Fibroblast of lung (primary cell): ENCODE measurements at regions not wholly inside any gene's neighbourhood (a gene's known extent, or its start where the extent isn't known, plus 50 kb on each side); places are given as distances from the start of the nearest gene placed in this dataset.

Experiments
- DNase-seq, 2 donors: peaks; one replicate each; pipeline versions ENCODE4 v3.0.0 to v3.0.0-alpha.2; 2010; ENCODE audit warnings: low read depth in 2 of 2
- H2AFZ ChIP-seq: 2 replicates; pipeline ENCODE4 v1.5.1; 2012; ENCODE audit warnings: low read length, control low read depth, inconsistent platforms
- H3K27ac ChIP-seq: 2 replicates; pipeline ENCODE4 v1.5.1; 2011; ENCODE audit warnings: low read length, control low read depth; ENCODE audit not compliant: insufficient read depth
- H3K27me3 ChIP-seq: 2 replicates; pipeline ENCODE4 v1.5.1; 2011; ENCODE audit warnings: mild to moderate bottlenecking, low read length; ENCODE audit not compliant: control insufficient read depth, insufficient read depth
- H3K36me3 ChIP-seq: 2 replicates; pipeline ENCODE4 v1.5.1; 2011; ENCODE audit warnings: low read length; ENCODE audit not compliant: control insufficient read depth, insufficient read depth
- H3K4me1 ChIP-seq: 2 replicates; pipeline ENCODE4 v1.5.1; 2011; ENCODE audit warnings: low read length; ENCODE audit not compliant: control insufficient read depth, insufficient read depth; ENCODE audit errors: extremely low read depth
- H3K4me2 ChIP-seq: 2 replicates; pipeline ENCODE4 v1.5.1; 2011; ENCODE audit warnings: low read length, control low read depth; ENCODE audit not compliant: insufficient read depth; ENCODE audit errors: extremely low read depth
- H3K4me3 ChIP-seq, 4 experiments: fragments of 200-600 bp in 1 of 4; sonication (generic) in 1 of 4; replicated peaks in 1 of 4; 2 replicates each; pipeline ENCODE4 v1.5.1; 2011 to 2016; ENCODE audit warnings: low read length in 4 of 4, low read depth in 3 of 4, mild to moderate bottlenecking in 3 of 4, control low read depth in 2 of 4, inconsistent platforms in 1 of 4, mixed read lengths in 1 of 4; ENCODE audit not compliant: insufficient read depth in 1 of 4; ENCODE audit errors: control extremely low read depth in 1 of 4
- H3K79me2 ChIP-seq: 2 replicates; pipeline ENCODE4 v1.5.1; 2012; ENCODE audit warnings: mild to moderate bottlenecking, low read length, inconsistent platforms; ENCODE audit not compliant: control insufficient read depth, insufficient read depth
- H3K9ac ChIP-seq: 2 replicates; pipeline ENCODE4 v1.5.1; 2011; ENCODE audit warnings: mild to moderate bottlenecking, low read length, control low read depth; ENCODE audit not compliant: insufficient read depth
- H3K9me3 ChIP-seq: 2 replicates; pipeline ENCODE4 v1.5.1; 2012; ENCODE audit warnings: low read depth, low read length; ENCODE audit not compliant: control insufficient read depth, insufficient read depth
- H4K20me1 ChIP-seq: 2 replicates; pipeline ENCODE4 v1.5.1; 2011; ENCODE audit warnings: low read length; ENCODE audit not compliant: control insufficient read depth, insufficient read depth; ENCODE audit errors: extremely low read depth
- CTCF ChIP-seq, 2 donors: IDR thresholded peaks in 1 of 2; conservative IDR thresholded peaks in 1 of 2; 1 replicate in 1 of 2; 2 replicates in 1 of 2; pipeline ENCODE4 v1.5.1; 2011 to 2012; ENCODE audit warnings: low read length in 2 of 2, control low read depth in 1 of 2, inconsistent platforms in 1 of 2, low read depth in 1 of 2, mild to moderate bottlenecking in 1 of 2
- EZH2 ChIP-seq: IDR thresholded peaks from 2 replicates; pipeline ENCODE4 v1.5.1; 2012; ENCODE audit warnings: low read length, control low read depth, mild to moderate bottlenecking; ENCODE audit errors: missing control alignments

DNA sequence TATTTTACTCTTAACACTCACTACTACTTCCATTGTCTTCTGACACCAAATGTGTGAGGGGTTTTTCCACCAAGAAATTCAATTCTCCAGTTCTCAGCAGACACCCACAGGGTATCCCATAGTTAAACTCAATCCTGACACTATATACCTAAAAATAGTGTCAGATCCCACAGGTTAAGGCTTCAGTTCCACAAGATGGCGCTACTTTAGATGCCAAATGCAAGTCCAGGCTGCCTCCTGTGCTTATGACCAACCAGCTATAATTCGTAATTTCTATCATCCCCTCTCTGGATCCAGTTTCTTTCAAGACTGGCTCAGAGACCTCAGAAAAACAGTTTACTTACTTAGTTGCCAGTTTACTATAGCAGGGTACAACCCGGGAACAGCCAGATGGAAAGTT, 1146.2 kb upstream of the SPRY2 start:
- H3K9ac ChIP-seq = no peak overlapping the region
- no peaks in the 10 kb centered on the region for H3K79me2 ChIP-seq
- H3K27me3 ChIP-seq = no peaks in the 10 kb centered on the region
- no peaks in the 10 kb centered on the region for H3K36me3 ChIP-seq
- H4K20me1 ChIP-seq = no peaks in the 10 kb centered on the region
- no peak overlapping the region for H3K4me3 ChIP-seq
- H3K4me2 ChIP-seq = no peak overlapping the region
- TF ChIP-seq EZH2 = no peak
- peak in 1 of 2 donors; percentile 6 for TF ChIP-seq CTCF (conservative IDR thresholded peaks at IDR 0.05 in 1 of 2, IDR thresholded peaks at IDR 0.05 in 1 of 2; ENCODE audit: low read depth in 1 of 2, low read length in 2 of 2)
- no peak overlapping the region for H2AFZ ChIP-seq
- no peaks in the 10 kb centered on the region for H3K4me1 ChIP-seq
- DNase-seq = no peak
- no peak overlapping the region for H3K27ac ChIP-seq
- no peaks in the 10 kb centered on the region for H3K9me3 ChIP-seq

DNA sequence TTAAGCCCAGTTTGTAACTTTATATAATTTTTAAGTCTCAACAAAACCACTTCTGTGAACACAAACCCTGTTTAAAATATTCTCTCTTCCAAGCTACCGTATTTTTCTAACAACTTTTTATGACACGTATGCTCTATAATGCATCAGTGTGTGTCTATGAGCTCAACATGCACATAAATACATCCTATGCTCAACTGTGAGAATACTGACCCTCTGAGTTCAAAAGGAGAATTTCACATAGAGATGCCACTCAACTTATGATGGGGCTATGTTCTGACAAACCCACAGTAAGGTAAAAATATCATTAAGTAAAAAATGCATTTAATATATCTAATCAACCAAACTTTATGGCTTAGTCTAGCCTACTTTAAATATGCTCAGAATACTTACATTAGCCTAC, 1139.7 kb upstream of the SPRY2 start:
- Histone ChIP-seq H3K79me2 (no peaks in the 10 kb centered on the region), H3K9ac (no peak overlapping the region), H3K27me3 (no peaks in the 10 kb centered on the region), H2AFZ (no peak overlapping the region), H3K4me3 (no peak overlapping the region), H3K4me2 (no peak overlapping the region), H3K36me3 (no peaks in the 10 kb centered on the region), H4K20me1 (no peaks in the 10 kb centered on the region), H3K9me3 (no peaks in the 10 kb centered on the region), H3K4me1 (no peaks in the 10 kb centered on the region), H3K27ac (no peak overlapping the region)
- no peak for DNase-seq
- TF ChIP-seq EZH2 (no peak), CTCF (conservative IDR thresholded peaks at IDR 0.05 in 1 of 2, IDR thresholded peaks at IDR 0.05 in 1 of 2; ENCODE audit: low read depth in 1 of 2, low read length in 2 of 2) (no peak)

- no peaks in the 10 kb centered on the region for H3K9me3 ChIP-seq
- H3K9ac ChIP-seq = no peak overlapping the region
- no peaks in the 10 kb centered on the region for H3K79me2 ChIP-seq
- no peaks in the 10 kb centered on the region for H4K20me1 ChIP-seq
- H3K4me2 ChIP-seq = no peak overlapping the region
- no peaks in the 10 kb centered on the region for H3K36me3 ChIP-seq
- no peak overlapping the region for H3K27ac ChIP-seq
- TF ChIP-seq EZH2 (no peak), CTCF (conservative IDR thresholded peaks at IDR 0.05 in 1 of 2, IDR thresholded peaks at IDR 0.05 in 1 of 2; ENCODE audit: low read depth in 1 of 2, low read length in 2 of 2) (no peak)
- H3K4me3 ChIP-seq = no peak overlapping the region
- H3K4me1 ChIP-seq = no peaks in the 10 kb centered on the region
- H2AFZ ChIP-seq = no peak overlapping the region
- no peaks in the 10 kb centered on the region for H3K27me3 ChIP-seq
- DNase-seq = no peak
Measured at GRCh38 chr13:81473366-81473899, 1132.5 kb upstream of the SPRY2 start.
